OCI-LY7 (cell line): ENCODE measurements at regions not wholly inside any gene's neighbourhood (a gene's known extent, or its start where the extent isn't known, plus 50 kb on each side); places are given as distances from the start of the nearest gene placed in this dataset.

Experiments
- BruUV-seq: library from RNA; stranded (reverse); fragments of 400-500 nt; replicated peaks from 2 replicates; lab custom pipeline; 2021; lab: Mats Ljungman, UMichigan
- CTCF ChIA-PET: fragments of 300-600 bp; sonication (Branson Sonifier 250); formaldehyde crosslinking; loops from one replicate; lab custom pipeline; 2022; ENCODE audit warnings: antibody characterized with exemption; ENCODE audit not compliant: unreplicated experiment; lab: Charles Lee
- POLR2A ChIA-PET: fragments of 300-600 bp; sonication (Branson Sonifier 250); formaldehyde crosslinking; loops from one replicate; lab custom pipeline; 2022; ENCODE audit warnings: antibody characterized with exemption; lab: Charles Lee
- DNase-seq: peaks from one replicate; pipeline ENCODE4 v3.0.0-alpha.2; 2015; ENCODE audit warnings: low spot score
- H2AFZ ChIP-seq: fragments of 200-600 bp; sonication (generic), shearing (Covaris generic); 2 replicates; pipeline ENCODE4 v1.6.1; 2014; ENCODE audit warnings: mild to moderate bottlenecking, antibody characterized with exemption, low read length, moderate library complexity
- H3K27ac ChIP-seq: fragments of 200-600 bp; sonication (generic); 2 replicates; pipeline ENCODE4 v1.5.1; 2014; ENCODE audit warnings: mixed run types, low read depth, mild to moderate bottlenecking, moderate library complexity, low read length, inconsistent platforms; ENCODE audit not compliant: poor library complexity, severe bottlenecking
- H3K36me3 ChIP-seq: fragments of 200-600 bp; sonication (generic); 2 replicates; pipeline ENCODE4 v1.6.1; 2014; ENCODE audit warnings: mild to moderate bottlenecking, antibody characterized with exemption, low read length, moderate library complexity, mixed read lengths; ENCODE audit not compliant: insufficient read depth
- H3K4me1 ChIP-seq: fragments of 200-600 bp; sonication (generic); 2 replicates; pipeline ENCODE4 v1.5.1; 2014; ENCODE audit warnings: mild to moderate bottlenecking, low read length; ENCODE audit not compliant: insufficient read depth, poor library complexity, severe bottlenecking
- H3K4me2 ChIP-seq: fragments of 200-600 bp; sonication (generic); 2 replicates; pipeline ENCODE4 v1.6.1; 2014; ENCODE audit warnings: mild to moderate bottlenecking, low read length
- H3K4me3 ChIP-seq: fragments of 200-600 bp; sonication (generic); 2 replicates; pipeline ENCODE4 v1.5.1; 2014; ENCODE audit warnings: mild to moderate bottlenecking, low read depth, low read length; ENCODE audit not compliant: poor library complexity, severe bottlenecking
- H3K79me2 ChIP-seq: fragments of 200-600 bp; sonication (generic); 2 replicates; pipeline ENCODE4 v1.6.1; 2016; ENCODE audit warnings: low read depth, mild to moderate bottlenecking, low read length, moderate library complexity, mixed read lengths; ENCODE audit not compliant: insufficient read depth
- H3K9me2 ChIP-seq: fragments of 200-600 bp; sonication (generic); 2 replicates; pipeline ENCODE4 v1.6.1; 2016; ENCODE audit warnings: mild to moderate bottlenecking, low read length, mixed read lengths; ENCODE audit not compliant: insufficient read depth
- H3K9me3 ChIP-seq: fragments of 200-600 bp; sonication (generic); 2 replicates; pipeline ENCODE4 v1.6.1; 2014; ENCODE audit warnings: mild to moderate bottlenecking, mixed run types, low read length, mixed read lengths
- H4K20me1 ChIP-seq: fragments of 200-600 bp; sonication (generic); 2 replicates; pipeline ENCODE4 v1.6.1; 2014; ENCODE audit warnings: mild to moderate bottlenecking, antibody characterized with exemption, low read length, moderate library complexity, mixed read lengths; ENCODE audit not compliant: insufficient read depth
- EZH2phosphoT487 ChIP-seq: fragments of 200-600 bp; sonication (generic); IDR thresholded peaks from 2 replicates; pipeline ENCODE4 v1.6.1; 2018; ENCODE audit warnings: low read depth, borderline replicate concordance, mild to moderate bottlenecking, mixed run types, antibody characterized with exemption, low read length, moderate library complexity, mixed read lengths
- intact Hi-C: fragments of 100-400 bp; cut with micrococcal nuclease; formaldehyde crosslinking; loops from one replicate; pipeline ENCODE4 v1.10.0; 2022; ENCODE audit not compliant: unreplicated experiment
- TF ChIP-seq, protein P1 (sequence below): fragments of 200-600 bp; sonication (generic); conservative IDR thresholded peaks from 2 replicates; pipeline ENCODE4 v1.5.1; 2014; ENCODE audit warnings: mild to moderate bottlenecking, antibody characterized with exemption, low read length, moderate library complexity, mixed read lengths

DNA sequence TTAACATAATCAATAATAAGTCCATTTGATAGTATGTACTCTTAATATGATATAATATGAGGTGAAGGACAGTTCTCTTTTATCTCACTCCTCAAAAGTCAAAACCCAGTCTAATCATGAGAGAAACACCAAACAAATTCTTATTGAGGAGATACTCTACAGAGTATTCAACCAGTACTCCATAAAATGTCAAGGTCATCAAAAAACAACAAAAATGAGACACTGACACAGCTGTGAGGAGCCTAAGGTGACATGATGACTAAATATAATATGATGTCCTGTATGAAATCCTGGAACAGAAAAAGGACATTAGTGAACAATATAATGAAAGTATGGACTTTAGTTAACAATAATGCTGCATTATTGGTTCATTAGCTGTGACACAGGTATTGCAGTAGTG lies 675.1 kb downstream of the HTR1B start:
- H3K4me3 ChIP-seq, result no peak overlapping the region
- no peaks in the 10 kb centered on the region for H3K9me2 ChIP-seq
- H3K4me2 ChIP-seq, result no peak overlapping the region
- TF ChIP-seq, protein P1, sequence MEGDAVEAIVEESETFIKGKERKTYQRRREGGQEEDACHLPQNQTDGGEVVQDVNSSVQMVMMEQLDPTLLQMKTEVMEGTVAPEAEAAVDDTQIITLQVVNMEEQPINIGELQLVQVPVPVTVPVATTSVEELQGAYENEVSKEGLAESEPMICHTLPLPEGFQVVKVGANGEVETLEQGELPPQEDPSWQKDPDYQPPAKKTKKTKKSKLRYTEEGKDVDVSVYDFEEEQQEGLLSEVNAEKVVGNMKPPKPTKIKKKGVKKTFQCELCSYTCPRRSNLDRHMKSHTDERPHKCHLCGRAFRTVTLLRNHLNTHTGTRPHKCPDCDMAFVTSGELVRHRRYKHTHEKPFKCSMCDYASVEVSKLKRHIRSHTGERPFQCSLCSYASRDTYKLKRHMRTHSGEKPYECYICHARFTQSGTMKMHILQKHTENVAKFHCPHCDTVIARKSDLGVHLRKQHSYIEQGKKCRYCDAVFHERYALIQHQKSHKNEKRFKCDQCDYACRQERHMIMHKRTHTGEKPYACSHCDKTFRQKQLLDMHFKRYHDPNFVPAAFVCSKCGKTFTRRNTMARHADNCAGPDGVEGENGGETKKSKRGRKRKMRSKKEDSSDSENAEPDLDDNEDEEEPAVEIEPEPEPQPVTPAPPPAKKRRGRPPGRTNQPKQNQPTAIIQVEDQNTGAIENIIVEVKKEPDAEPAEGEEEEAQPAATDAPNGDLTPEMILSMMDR, result no peak
- TF ChIP-seq EZH2phosphoT487, result no peak
- intact Hi-C loops, result no loop called here
- no peaks in the 10 kb centered on the region for H3K79me2 ChIP-seq
- DNase-seq, result no peak
- H4K20me1 ChIP-seq, result no peaks in the 10 kb centered on the region
- BruUV-seq, result no TSS peak
- no peak overlapping the region for H2AFZ ChIP-seq
- H3K9me3 ChIP-seq, result no peaks in the 10 kb centered on the region
- H3K27ac ChIP-seq, result no peak overlapping the region
- H3K4me1 ChIP-seq, result no peaks in the 10 kb centered on the region
- H3K36me3 ChIP-seq, result no peaks in the 10 kb centered on the region
- ChIA-PET POLR2A (no interaction called here), CTCF (no interaction called here)

DNA sequence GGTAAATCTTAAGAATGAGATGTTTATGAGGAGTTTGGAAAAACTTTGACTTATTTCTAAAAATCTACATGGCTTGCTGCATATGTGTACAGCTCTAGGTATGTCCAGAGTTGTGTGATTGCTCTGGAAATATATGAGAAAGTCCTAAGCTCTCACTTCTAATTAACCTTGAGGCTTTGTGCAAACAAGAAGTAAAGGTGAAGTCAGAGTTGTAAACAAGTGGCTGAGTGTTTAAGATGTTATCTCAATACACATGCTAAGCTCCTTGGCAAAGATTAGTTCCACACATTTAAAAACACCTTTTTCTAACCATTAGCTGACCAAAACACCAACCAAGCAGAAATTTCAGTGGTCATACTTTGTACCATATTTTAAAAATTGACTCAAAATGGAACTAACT lies 684.2 kb downstream of the HTR1B start:
- intact Hi-C loops, result no loop called here
- Histone ChIP-seq H3K4me3 (no peak overlapping the region), H3K4me1 (no peaks in the 10 kb centered on the region), H2AFZ (no peak overlapping the region), H3K79me2 (no peaks in the 10 kb centered on the region), H4K20me1 (no peaks in the 10 kb centered on the region), H3K9me3 (no peaks in the 10 kb centered on the region), H3K9me2 (no peaks in the 10 kb centered on the region), H3K4me2 (no peak overlapping the region), H3K27ac (no peak overlapping the region), H3K36me3 (no peaks in the 10 kb centered on the region)
- ChIA-PET POLR2A (no interaction called here), CTCF (no interaction called here)
- TF ChIP-seq, protein P1, result no peak
- TF ChIP-seq EZH2phosphoT487, result no peak
- no peak for DNase-seq
- no TSS peak for BruUV-seq

DNA sequence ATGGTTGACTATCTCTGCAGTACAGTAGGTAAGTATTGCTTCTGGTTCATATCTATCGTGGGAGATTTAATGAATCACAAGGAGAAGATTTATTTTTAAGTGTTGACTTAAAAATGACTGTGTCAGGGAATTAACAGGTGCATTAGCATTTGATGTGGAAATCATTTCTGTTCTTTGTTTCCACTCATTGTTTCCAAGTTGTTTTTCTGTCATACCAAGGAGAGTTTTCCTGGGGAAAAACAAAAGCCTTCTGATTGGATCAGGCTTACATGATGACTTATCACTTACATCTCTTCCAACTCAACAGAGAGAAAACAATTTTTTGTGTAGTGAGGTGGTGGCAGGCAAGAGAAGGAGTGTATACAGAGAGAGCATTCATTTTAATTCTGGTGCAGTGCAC lies 686.4 kb downstream of the HTR1B start:
- no peaks in the 10 kb centered on the region for H3K36me3 ChIP-seq
- H3K79me2 ChIP-seq, result no peaks in the 10 kb centered on the region
- no peak for DNase-seq
- no peak overlapping the region for H3K4me3 ChIP-seq
- H3K4me1 ChIP-seq, result no peaks in the 10 kb centered on the region
- H3K9me3 ChIP-seq, result no peaks in the 10 kb centered on the region
- no peak overlapping the region for H3K27ac ChIP-seq
- no peak overlapping the region for H2AFZ ChIP-seq
- H4K20me1 ChIP-seq, result no peaks in the 10 kb centered on the region
- H3K4me2 ChIP-seq, result no peak overlapping the region
- intact Hi-C loops, result no loop called here
- BruUV-seq, result no TSS peak
- no peaks in the 10 kb centered on the region for H3K9me2 ChIP-seq
- POLR2A ChIA-PET, result no interaction called here
- CTCF ChIA-PET, result no interaction called here
- TF ChIP-seq EZH2phosphoT487, result no peak
- TF ChIP-seq, protein P1, result no peak
